ENCODE measurements at regions not wholly inside any gene's neighbourhood (a gene's known extent, or its start where the extent isn't known, plus 50 kb on each side); places are given as distances from the start of the nearest gene placed in this dataset.

GRCh38 chr11:70607561-70607960 lies 209.2 kb downstream of the CTTN start:
- no peaks in the 10 kb centered on the region for H3K36me3 ChIP-seq
- no peak for TF ChIP-seq POLR2A (IDR thresholded peaks at IDR 0.05)
- TF ChIP-seq CTCF (IDR thresholded peaks at IDR 0.05) = no peak
- intact Hi-C loops (cut with DNase I) = no loop called here

DNA sequence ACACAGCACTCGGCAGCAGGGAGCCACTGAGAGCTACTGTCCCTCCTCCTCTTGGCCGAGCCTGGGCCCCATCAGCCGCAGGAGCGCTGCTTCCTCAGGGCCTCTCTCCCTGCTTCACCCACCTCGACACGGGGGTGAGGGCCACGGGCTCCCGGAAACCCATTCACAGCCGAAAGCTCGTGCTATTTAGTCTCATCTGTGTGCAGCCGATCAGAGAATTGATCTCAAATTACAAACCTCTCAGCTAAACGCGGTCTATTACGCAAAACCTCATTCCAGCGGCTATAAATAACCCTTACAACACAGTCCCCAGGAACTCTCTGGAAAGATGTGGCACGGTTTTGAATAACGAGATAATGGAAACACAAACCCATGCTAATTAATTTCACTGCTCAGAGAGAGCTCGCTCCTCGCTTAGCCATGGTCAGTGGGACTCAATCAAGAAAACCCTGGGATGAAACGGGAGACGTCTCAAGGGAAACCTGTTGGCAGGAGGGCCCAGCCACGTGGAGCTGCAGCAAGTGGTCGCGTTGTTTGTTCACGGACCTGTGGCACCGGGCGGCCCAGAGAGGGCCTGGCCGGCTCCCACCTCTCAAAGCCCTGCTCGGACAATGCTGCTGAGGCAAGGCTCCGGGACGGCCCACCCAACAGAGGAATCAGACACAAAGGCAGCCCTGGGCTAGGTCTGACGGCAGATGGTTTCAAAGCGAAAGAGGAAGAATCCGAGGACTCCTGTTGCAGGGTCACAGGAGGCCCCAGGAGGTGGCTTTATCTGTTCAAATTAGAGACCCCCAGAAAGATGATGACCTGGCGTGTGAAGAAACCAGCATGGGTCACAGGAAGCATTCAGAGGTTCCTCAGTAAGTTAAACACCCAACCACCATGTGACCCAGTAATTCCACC lies 210.5 kb downstream of the CTTN start:
- no peaks in the 10 kb centered on the region for H3K36me3 ChIP-seq
- H3K27me3 ChIP-seq = no peaks in the 10 kb centered on the region
- WGBS, 2 donors = 49 to 51% methylated on average over 23 to 35 of the region's 35 CpGs
- no peak for TF ChIP-seq POLR2A (IDR thresholded peaks at IDR 0.05)
- TF ChIP-seq CTCF (IDR thresholded peaks at IDR 0.05) = no peak
- DNase-seq = peak; percentile 10 to 19
- H3K9me3 ChIP-seq = no peaks in the 10 kb centered on the region
- intact Hi-C loops (cut with DNase I) = no loop called here
- no peak overlapping the region for H3K27ac ChIP-seq
- no peak overlapping the region for H3K4me3 ChIP-seq (replicated peaks in 1 of 3)
- no peaks in the 10 kb centered on the region for H3K4me1 ChIP-seq

More at GRCh38 chr11:70607561-70607960, 209.2 kb downstream of the CTTN start:
- H3K4me3 ChIP-seq (replicated peaks in 1 of 3) = no peak overlapping the region
- 88 to 89% methylated on average over 3 to 6 of the region's 6 CpGs for WGBS, 2 donors
- no peaks in the 10 kb centered on the region for H3K9me3 ChIP-seq
- H3K4me1 ChIP-seq = no peaks in the 10 kb centered on the region
- H3K27me3 ChIP-seq = no peaks in the 10 kb centered on the region
- no peak for DNase-seq
- no peak overlapping the region for H3K27ac ChIP-seq

DNA sequence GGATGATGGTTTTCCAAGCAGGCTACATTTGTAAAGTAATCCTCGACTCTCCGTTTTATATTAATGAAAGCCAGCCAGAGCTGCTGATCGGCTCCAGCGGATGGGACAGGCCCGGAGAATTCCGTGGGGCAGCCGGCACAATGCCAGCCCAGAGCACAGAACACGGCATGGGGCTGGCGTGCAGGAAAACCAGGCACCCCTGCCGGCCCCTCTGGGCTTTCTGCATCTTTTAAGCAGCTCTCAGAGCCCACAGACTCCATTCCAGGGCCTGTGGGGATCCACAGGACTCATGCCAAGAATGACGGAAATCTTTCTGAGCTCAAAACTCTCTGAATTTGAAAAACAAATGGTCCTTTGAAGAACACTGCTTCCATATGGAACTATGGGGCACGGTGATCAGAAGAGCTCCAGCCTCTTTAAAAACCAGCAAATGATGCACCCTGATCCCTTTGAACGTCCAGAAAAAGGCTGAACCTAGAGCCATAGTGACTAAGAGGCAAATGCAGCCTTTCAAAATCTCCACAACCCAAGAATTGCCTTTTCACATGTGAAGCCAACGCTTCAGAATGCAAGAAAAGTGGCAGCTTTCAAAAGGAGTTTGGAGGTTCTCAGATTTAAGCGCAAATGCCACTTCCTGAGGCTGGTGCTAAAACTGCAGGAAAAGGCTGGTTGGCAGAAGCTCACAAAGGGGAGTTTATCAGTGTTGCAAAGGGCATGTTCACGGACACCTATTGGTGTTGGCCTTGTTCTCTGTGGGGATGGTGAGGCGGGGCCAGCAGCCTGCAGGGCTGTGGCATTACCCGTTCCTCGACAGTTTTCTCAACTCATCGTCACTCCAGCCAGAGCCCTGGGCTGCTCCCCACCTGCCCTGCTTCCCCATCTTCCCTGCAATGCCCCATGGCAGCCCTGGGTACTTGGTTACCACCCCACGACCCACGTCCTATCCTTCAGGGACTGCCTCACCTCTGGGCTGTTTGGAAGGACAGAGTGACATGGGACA lies 212.5 kb downstream of the CTTN start:
- Histone ChIP-seq H3K27ac (no peak overlapping the region), H3K27me3 (no peaks in the 10 kb centered on the region), H3K4me3 (replicated peaks in 1 of 3) (no peak overlapping the region), H3K36me3 (no peaks in the 10 kb centered on the region), H3K4me1 (no peaks in the 10 kb centered on the region), H3K9me3 (no peaks in the 10 kb centered on the region)
- peak; percentile 15 to 24 for DNase-seq
- 57 to 67% methylated on average over 20 to 22 of the region's 22 CpGs for WGBS, 2 donors
- intact Hi-C loops (cut with DNase I) = no loop called here
- TF ChIP-seq CTCF (IDR thresholded peaks at IDR 0.05) = no peak
- TF ChIP-seq POLR2A (IDR thresholded peaks at IDR 0.05) = no peak

GRCh38 chr11:70611821-70612220 lies 213.5 kb downstream of the CTTN start:
- WGBS, 2 donors = 72 to 78% methylated on average over 13 to 14 of the region's 14 CpGs
- Histone ChIP-seq H3K4me3 (replicated peaks in 1 of 3) (no peak overlapping the region), H3K9me3 (no peaks in the 10 kb centered on the region), H3K36me3 (no peaks in the 10 kb centered on the region), H3K27ac (no peak overlapping the region), H3K27me3 (no peaks in the 10 kb centered on the region), H3K4me1 (no peaks in the 10 kb centered on the region)
- no peak for DNase-seq
- intact Hi-C loops (cut with DNase I) = no loop called here
- TF ChIP-seq POLR2A (IDR thresholded peaks at IDR 0.05) (no peak), CTCF (IDR thresholded peaks at IDR 0.05) (no peak)

Data from thyroid gland (tissue), 4 donors.